Naive B cell (primary cell): ENCODE measurements at regions not wholly inside any gene's neighbourhood (a gene's known extent, or its start where the extent isn't known, plus 50 kb on each side); places are given as distances from the start of the nearest gene placed in this dataset.
A peak's percentile ranks its signal among the peaks of the same experiment; 100 is the strongest.

Experiments
- ATAC-seq, 2 donors: fragments of 150-1000 bp; cut with Tn5 transposase; 2 replicates each; pipeline ENCODE4 v1.10.0; 2021; ENCODE audit warnings: low read depth in 2 of 2, mild to moderate bottlenecking in 2 of 2, moderate library complexity in 2 of 2
- DNase-seq: peaks from one replicate; pipeline ENCODE4 v3.0.0; 2022
- H3K27ac Mint-ChIP-seq, 6 donors: one replicate each; pipeline ENCODE4 v1.8.0; 2020 to 2022; ENCODE audit warnings: mild to moderate bottlenecking in 6 of 6, mixed read lengths in 6 of 6, moderate library complexity in 5 of 6, inconsistent platforms in 2 of 6
- H3K27me3 Mint-ChIP-seq, 3 donors: one replicate each; pipeline ENCODE4 v1.8.0; 2021 to 2022; ENCODE audit warnings: mixed read lengths in 3 of 3, mild to moderate bottlenecking in 1 of 3
- H3K36me3 Mint-ChIP-seq, 2 donors: one replicate each; pipeline ENCODE4 v1.8.0; 2020 to 2022; ENCODE audit warnings: mixed read lengths in 2 of 2, inconsistent platforms in 1 of 2, mild to moderate bottlenecking in 1 of 2
- H3K4me1 Mint-ChIP-seq, 3 donors: one replicate each; pipeline ENCODE4 v1.8.0; 2020 to 2022; ENCODE audit warnings: mixed read lengths in 3 of 3, inconsistent platforms in 1 of 3, mild to moderate bottlenecking in 1 of 3, moderate library complexity in 1 of 3
- H3K4me3 Mint-ChIP-seq, 8 donors: one replicate each; pipeline ENCODE4 v1.8.0; 2020 to 2022; ENCODE audit warnings: mild to moderate bottlenecking in 8 of 8, mixed read lengths in 8 of 8, moderate library complexity in 8 of 8, inconsistent platforms in 2 of 8
- H3K9me3 Mint-ChIP-seq, 7 donors: one replicate each; pipeline ENCODE4 v1.8.0; 2020 to 2022; ENCODE audit warnings: mixed read lengths in 7 of 7, mild to moderate bottlenecking in 5 of 7, inconsistent platforms in 2 of 7, moderate library complexity in 1 of 7

DNA sequence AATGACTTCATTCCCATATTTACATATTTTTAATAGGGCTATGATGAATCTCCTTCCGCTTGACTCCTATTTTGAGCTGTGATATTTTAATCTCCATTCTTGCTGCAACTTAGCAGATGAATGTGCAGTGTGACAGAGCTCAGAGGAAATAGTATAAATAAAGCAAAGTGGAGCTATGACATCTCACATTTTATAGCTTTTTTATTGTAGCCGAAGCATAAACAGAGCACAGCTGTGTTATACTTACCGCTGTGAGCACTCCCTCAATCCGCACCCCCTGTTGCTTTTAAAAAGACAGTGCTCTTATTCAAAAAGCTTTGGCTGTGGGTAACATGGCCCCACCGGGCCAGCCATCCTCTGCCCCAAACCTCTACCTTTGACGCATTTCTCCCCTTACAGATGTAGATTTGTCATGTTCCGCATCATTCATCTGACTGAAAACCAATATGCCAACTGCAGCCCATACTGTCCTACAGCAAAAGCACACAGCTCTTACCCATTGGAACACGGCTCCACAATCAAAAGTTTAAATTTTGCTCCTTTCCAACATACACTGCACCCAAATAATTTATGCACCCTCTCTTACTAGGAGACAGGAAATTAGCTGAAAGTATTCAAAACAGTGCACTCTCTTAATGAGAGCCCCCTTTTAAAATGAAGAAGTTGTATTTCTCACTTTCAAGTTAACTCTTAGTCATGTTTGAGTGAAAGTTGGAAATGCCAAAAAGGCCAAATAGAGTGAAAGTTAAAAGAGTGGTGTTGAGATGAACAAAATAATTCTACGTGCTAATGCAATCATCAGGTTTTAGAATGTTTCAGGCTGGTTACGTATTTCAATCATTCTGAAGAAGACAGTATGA, 429.3 kb upstream of the SOX5 start:
- DNase-seq (peak; percentile 27), ATAC-seq (peak; percentile 76 to 79)
- Mint-ChIP-seq H3K4me3 (peak overlapping the region; percentile 9 to 87 (median 70)), H3K9me3 (peaks cover 0 to 7% (median 2%) of the 10 kb centered on the region in 7 donors), H3K36me3 (peaks cover 0 to 2% of the 10 kb centered on the region in 2 donors), H3K27ac (peak overlapping the region; percentile 0 to 75 (median 52)), H3K27me3 (no peaks in the 10 kb centered on the region), H3K4me1 (peaks cover 16 to 22% (median 20%) of the 10 kb centered on the region in 3 donors)

DNA sequence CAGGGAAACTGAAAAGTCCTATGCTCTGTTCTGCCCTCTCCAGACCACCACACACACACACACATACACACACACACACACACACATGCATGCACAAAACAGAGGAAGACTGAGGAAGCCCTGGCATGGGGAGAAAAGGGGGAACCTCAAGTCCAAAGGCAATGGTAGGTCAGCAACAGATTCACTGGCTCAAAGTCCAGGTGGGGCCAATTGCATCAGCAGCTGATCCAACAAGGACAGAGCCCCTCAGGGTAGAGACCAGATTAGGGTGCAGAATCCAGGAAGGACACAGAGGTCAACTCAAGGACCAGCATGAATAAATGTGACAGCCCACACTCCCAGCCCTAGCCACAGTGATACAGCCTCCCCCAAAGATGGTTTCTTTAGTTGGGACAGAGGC, 425.0 kb upstream of the SOX5 start:
- Mint-ChIP-seq H3K4me3 (no peak overlapping the region), H3K9me3 (peaks cover 0 to 3% (median 0%) of the 10 kb centered on the region in 7 donors), H3K36me3 (no peaks in the 10 kb centered on the region), H3K27me3 (no peaks in the 10 kb centered on the region), H3K27ac (peak overlapping the region in 1 of 6 donors; percentile 56), H3K4me1 (peaks cover 12 to 16% (median 14%) of the 10 kb centered on the region in 3 donors)
- no peak for DNase-seq
- ATAC-seq = no peak

DNA sequence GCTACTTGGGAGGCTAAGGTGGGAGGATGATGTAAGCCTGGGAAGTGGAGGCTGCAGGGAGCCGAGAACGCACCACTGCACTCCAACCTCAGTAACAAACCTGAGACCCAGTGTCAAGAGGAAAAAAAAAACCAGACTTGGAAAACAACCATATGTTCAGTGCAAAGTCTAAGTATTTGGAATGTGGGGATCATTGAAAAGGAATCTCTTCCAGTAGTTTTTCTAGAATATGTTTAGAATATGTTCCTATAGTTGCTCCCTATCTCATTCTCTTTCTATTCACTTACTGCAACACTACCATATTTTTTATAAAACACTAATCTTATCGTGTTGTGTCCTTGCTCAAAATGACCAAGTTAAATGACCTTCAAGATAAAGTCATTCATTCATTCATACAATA, 423.5 kb upstream of the SOX5 start:
- no peak overlapping the region for H3K4me3 Mint-ChIP-seq

DNA sequence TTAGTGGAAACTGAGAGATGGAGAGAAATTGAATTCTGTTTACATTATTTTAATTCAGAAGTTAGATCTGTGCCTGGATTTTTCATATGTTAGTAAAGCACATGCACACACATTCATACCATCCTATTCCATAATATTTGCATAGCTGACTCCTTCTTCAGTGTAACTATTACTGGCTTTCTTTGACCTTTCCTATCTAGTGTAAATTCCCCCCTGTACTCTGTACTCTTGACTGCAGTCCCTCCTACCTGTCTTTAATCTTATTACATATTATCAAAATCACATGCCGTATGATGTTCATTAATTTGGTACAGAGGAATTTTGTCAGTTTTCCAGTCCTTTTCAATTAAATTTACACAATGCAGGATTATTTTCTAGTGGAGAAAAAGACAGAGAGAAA, 417.0 kb upstream of the SOX5 start:
- H3K4me1 Mint-ChIP-seq = peaks cover 0 to 2% (median 0%) of the 10 kb centered on the region in 3 donors
- no peaks in the 10 kb centered on the region for H3K27me3 Mint-ChIP-seq
- H3K4me3 Mint-ChIP-seq = no peak overlapping the region
- ATAC-seq (no peak), DNase-seq (no peak)
- no peak overlapping the region for H3K27ac Mint-ChIP-seq
- H3K36me3 Mint-ChIP-seq = no peaks in the 10 kb centered on the region
- H3K9me3 Mint-ChIP-seq = no peaks in the 10 kb centered on the region

More for the DNA sequence above, 423.5 kb upstream of the SOX5 start:
- H3K27me3 Mint-ChIP-seq = no peaks in the 10 kb centered on the region
- H3K9me3 Mint-ChIP-seq = peaks cover 0 to 3% (median 0%) of the 10 kb centered on the region in 7 donors
- no peaks in the 10 kb centered on the region for H3K36me3 Mint-ChIP-seq
- DNase-seq (no peak), ATAC-seq (no peak)
- peaks cover 0 to 3% (median under 1%) of the 10 kb centered on the region in 3 donors for H3K4me1 Mint-ChIP-seq
- H3K27ac Mint-ChIP-seq = no peak overlapping the region

DNA sequence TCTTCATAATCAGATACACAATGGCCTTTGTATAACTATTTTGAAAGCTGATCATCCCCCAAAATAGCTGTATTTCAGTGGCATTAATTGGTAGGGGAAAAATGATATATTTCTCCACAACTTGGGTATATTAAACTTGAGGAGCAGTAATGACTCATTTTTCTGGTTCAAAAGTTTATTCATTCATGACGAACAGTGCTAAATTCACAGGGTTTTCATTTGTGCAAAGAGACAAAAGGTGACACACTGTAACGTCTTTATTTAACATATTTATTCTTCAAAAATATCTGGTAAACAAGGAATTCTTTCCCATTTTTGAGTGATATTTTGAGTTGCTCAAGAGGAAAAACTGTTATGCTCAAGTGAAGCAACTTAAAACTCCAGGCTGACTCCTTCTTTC, 415.5 kb upstream of the SOX5 start:
- Mint-ChIP-seq H3K4me1 (peaks cover 4 to 15% (median 5%) of the 10 kb centered on the region in 3 donors), H3K36me3 (no peaks in the 10 kb centered on the region), H3K27ac (no peak overlapping the region), H3K4me3 (no peak overlapping the region), H3K9me3 (no peaks in the 10 kb centered on the region), H3K27me3 (no peaks in the 10 kb centered on the region)
- no peak for ATAC-seq
- no peak for DNase-seq

DNA sequence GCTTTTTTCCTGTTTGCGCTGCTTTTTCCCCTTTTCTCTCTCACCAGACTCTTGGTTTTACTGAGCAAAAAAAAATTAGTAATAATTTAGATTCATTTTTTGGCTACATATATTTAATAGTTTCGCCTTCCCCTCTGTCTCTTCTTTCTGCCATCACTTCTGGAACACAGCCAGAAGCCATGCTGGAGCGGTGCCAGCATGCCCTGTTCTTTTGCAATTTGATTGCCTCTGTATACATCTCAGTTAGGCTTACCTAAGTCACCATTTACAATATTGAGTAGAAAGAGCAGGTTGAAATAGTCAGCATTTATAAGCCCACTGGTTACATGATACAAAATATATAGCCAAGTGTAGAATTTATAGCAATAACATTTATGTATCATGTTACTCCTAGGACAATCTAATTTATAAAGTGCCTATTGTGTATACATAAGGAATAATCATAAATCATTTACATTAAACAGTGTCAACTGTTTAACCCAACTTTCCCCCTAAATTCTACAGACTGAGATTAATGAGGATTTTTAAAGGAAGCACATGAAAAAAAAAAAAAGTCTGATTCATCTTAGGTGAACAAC, 413.8 kb upstream of the SOX5 start:
- peaks cover 7 to 18% (median 9%) of the 10 kb centered on the region in 3 donors for H3K4me1 Mint-ChIP-seq
- H3K36me3 Mint-ChIP-seq = no peaks in the 10 kb centered on the region
- ATAC-seq = no peak
- peak overlapping the region in 2 of 6 donors; percentile 50 to 54 for H3K27ac Mint-ChIP-seq
- H3K27me3 Mint-ChIP-seq = no peaks in the 10 kb centered on the region
- no peak overlapping the region for H3K4me3 Mint-ChIP-seq
- no peak for DNase-seq
- H3K9me3 Mint-ChIP-seq = no peaks in the 10 kb centered on the region

DNA sequence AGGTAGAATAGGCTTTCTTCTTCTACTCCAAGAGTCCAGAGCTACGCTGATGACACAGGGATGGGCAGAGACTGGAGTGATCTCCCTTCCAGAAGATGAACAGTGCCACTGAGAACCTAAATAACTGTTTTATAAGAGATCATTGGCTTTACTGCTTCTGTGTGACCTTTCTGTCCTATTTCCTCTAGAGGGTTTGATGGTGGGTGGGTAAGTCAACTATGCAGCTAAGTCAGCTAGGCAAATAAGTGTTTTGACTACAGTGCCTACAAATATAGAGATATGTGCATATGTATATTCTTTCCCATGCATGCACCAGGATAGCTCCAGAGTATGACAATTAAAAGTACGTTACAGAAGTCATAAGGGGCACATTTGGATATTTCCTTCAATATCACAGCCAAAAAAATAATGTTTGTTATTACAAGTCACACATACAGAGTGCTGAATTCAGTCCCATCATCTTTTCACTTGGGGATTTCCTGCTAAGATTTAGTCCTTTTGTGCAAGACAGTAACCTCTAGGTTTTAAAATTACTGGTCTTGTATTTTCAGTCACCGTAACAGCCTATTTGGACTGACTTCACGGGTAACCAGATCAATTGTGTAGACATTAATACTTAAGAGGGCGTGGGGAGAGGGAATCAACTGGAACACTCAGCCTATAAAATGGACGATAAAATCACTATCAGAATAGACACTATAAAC, 412.6 kb upstream of the SOX5 start:
- peak in 1 of 2 donors; percentile 34 for ATAC-seq

DNA sequence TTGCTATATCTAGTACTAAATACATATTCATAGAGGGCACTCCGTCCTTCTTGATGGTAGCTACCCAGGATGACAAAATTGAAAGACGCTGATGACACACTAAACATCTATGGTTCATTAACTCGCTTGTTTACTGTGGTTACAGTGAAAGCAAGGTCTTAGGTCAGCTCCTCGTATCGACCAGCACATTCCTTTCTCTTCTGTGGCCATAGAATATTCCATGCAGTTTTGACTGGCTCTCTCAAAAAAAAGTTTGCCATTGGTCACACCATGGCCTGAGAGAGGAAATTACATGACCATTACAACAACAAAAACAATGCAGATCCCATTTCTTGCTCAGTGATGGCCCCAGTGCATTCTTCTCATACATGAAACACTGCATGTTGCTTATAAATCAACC, 411.4 kb upstream of the SOX5 start:
- ATAC-seq (peak in 1 of 2 donors; percentile 72), DNase-seq (no peak)
- H3K4me3 Mint-ChIP-seq = peak overlapping the region in 1 of 8 donors; percentile 55
- peak overlapping the region in 2 of 6 donors; percentile 63 to 67 for H3K27ac Mint-ChIP-seq
- peaks cover 7 to 18% (median 9%) of the 10 kb centered on the region in 3 donors for H3K4me1 Mint-ChIP-seq
- no peaks in the 10 kb centered on the region for H3K9me3 Mint-ChIP-seq
- no peaks in the 10 kb centered on the region for H3K27me3 Mint-ChIP-seq
- H3K36me3 Mint-ChIP-seq = no peaks in the 10 kb centered on the region

More for the DNA sequence above, 412.6 kb upstream of the SOX5 start:
- Mint-ChIP-seq H3K4me3 (peak overlapping the region in 2 of 8 donors; percentile 34 to 55), H3K27ac (peak overlapping the region in 2 of 6 donors; percentile 46 to 63), H3K9me3 (no peaks in the 10 kb centered on the region), H3K27me3 (no peaks in the 10 kb centered on the region), H3K36me3 (no peaks in the 10 kb centered on the region), H3K4me1 (peaks cover 7 to 18% (median 9%) of the 10 kb centered on the region in 3 donors)
- DNase-seq = no peak

DNA sequence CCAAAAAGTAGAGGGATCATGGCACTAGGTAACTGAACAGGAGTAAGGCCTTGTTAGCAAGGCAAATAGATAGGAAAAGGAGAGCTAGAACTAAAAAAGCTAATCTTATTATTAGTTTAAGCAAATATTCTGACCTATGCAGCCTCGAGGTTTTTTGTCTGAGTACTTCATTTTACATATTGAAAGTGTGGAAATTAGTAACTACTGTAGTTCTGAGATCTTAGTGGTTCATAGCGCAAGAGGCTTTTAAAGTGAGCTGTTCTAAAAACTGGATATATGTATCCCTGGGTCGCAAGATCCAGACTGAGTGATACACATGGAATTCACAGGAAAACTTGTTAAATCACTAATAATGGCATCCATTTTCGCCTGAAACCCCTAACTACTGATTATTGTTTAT, 411.0 kb upstream of the SOX5 start:
- Mint-ChIP-seq H3K27me3 (no peaks in the 10 kb centered on the region), H3K36me3 (no peaks in the 10 kb centered on the region), H3K9me3 (no peaks in the 10 kb centered on the region), H3K4me1 (peaks cover 7 to 18% (median 9%) of the 10 kb centered on the region in 3 donors), H3K27ac (peak overlapping the region in 2 of 6 donors; percentile 29 to 63), H3K4me3 (peak overlapping the region in 2 of 8 donors; percentile 10 to 55)
- DNase-seq = no peak
- no peak for ATAC-seq

DNA sequence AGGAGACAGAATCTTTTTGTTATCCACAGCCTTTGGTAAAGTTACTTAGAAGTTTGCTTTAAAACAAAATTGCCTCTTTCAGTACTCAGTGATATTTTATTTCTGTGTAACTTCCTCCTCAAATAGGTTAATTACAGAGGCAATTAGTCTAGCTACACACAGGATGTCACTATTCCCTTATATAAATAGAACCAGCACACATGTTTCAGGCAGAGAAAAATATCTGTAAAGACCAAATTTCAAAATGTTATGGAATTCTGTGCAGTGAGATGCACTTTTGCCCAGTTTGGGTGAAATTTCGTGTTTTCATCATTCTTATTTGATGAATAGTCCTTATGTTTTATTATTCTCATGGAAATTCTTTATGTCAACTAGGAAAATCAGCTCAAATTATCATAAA, 410.6 kb upstream of the SOX5 start:
- ATAC-seq (peak in 1 of 2 donors; percentile 51), DNase-seq (no peak)
- H3K36me3 Mint-ChIP-seq = no peaks in the 10 kb centered on the region
- peak overlapping the region in 3 of 8 donors; percentile 10 to 55 (median 27) for H3K4me3 Mint-ChIP-seq
- no peaks in the 10 kb centered on the region for H3K27me3 Mint-ChIP-seq
- H3K9me3 Mint-ChIP-seq = no peaks in the 10 kb centered on the region
- peak overlapping the region in 2 of 6 donors; percentile 29 to 63 for H3K27ac Mint-ChIP-seq
- H3K4me1 Mint-ChIP-seq = peaks cover 7 to 18% (median 9%) of the 10 kb centered on the region in 3 donors

DNA sequence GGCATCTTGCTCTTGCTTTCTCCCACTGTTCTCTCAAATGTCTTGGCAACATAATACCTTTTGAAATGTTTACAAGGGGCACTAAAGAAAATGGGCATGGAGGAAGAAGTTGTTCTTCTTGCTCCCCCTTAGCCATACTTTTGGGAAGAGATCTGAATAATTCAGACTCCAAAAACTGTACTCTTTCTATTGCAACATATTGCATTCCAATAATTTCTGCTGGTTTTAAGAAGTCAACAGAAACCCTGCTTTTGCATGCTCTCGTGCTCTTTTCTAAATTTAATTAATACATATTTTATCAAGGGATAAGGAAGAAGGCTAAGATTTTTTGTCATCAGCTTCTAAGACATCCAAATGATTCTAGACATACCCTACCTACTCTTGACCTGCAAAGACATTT, 409.9 kb upstream of the SOX5 start:
- H3K36me3 Mint-ChIP-seq = no peaks in the 10 kb centered on the region
- peaks cover 7 to 18% (median 9%) of the 10 kb centered on the region in 3 donors for H3K4me1 Mint-ChIP-seq
- H3K27ac Mint-ChIP-seq = no peak overlapping the region
- no peak overlapping the region for H3K4me3 Mint-ChIP-seq
- ATAC-seq = no peak
- H3K9me3 Mint-ChIP-seq = no peaks in the 10 kb centered on the region
- no peaks in the 10 kb centered on the region for H3K27me3 Mint-ChIP-seq
- no peak for DNase-seq

DNA sequence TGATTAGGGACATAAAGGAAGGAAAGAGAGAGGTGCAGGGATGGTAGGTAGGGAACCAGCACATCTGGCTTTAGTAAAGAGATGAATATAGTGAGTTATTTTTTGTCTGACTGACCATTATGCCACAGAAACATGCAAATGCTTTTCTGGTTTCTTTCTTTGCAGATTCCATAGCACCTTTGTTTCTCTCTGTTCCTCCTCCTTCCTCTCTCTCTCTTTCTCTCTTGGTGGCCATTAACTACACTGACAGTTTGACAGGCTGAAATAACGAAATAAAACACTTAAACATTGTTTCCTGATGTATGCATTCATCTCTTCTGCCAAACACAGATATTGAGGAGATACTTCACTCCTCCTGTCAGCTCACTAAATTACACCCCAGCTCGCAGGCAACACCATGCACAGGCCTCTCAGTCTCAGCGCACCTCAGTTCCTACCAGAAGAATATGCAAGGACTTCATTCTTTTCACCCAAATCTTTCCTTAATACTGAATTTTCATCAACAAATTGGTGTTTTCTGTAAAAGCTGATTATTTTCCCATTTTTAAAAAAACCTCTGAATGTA, 406.9 kb upstream of the SOX5 start:
- H3K36me3 Mint-ChIP-seq = no peaks in the 10 kb centered on the region
- DNase-seq (no peak), ATAC-seq (no peak)
- no peak overlapping the region for H3K4me3 Mint-ChIP-seq
- no peaks in the 10 kb centered on the region for H3K27me3 Mint-ChIP-seq
- H3K4me1 Mint-ChIP-seq = peaks cover 9 to 18% (median 11%) of the 10 kb centered on the region in 3 donors
- peak overlapping the region in 1 of 6 donors; percentile 32 for H3K27ac Mint-ChIP-seq
- no peaks in the 10 kb centered on the region for H3K9me3 Mint-ChIP-seq

DNA sequence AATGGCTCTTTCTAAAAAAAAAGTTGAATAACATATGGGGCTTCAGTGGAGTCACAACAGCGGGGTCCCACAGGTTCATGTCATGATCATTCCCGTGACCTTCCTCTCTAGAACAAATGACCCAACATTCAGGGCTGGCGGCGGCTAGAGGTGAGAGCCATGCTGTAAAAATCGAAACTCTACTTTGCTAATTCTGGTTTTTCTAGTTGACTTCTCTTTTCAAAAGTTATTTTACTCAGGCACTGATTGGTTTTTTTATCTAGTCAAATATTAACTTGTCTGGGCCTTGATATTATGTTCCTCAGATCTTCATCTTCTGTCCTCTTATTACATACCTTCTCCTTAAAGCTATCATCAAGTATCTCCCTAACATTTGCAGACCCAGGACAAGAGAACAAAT, 402.9 kb upstream of the SOX5 start:
- no peak for ATAC-seq
- no peak overlapping the region for H3K4me3 Mint-ChIP-seq

More for the DNA sequence above, 402.9 kb upstream of the SOX5 start:
- no peak for DNase-seq
- Mint-ChIP-seq H3K36me3 (no peaks in the 10 kb centered on the region), H3K4me1 (peaks cover 10 to 19% (median 16%) of the 10 kb centered on the region in 3 donors), H3K27me3 (no peaks in the 10 kb centered on the region), H3K27ac (peak overlapping the region in 1 of 6 donors; percentile 53), H3K9me3 (peaks cover 0 to 10% (median 5%) of the 10 kb centered on the region in 7 donors)
